RWPE2 (cell line): ENCODE measurements at regions not wholly inside any gene's neighbourhood (a gene's known extent, or its start where the extent isn't known, plus 50 kb on each side); places are given as distances from the start of the nearest gene placed in this dataset.

Experiments used
- ATAC-seq: fragments of 200-7000 bp; cut with Tn5 transposase; 3 replicates; pipeline ENCODE4 v1.9.1; 2021; ENCODE audit warnings: low read depth
- DNase-seq: peaks from one replicate; pipeline ENCODE4 v3.0.0-alpha.2; 2020; ENCODE audit warnings: low spot score
- H3K27ac ChIP-seq: fragments of 450-650 bp; 2 replicates; pipeline ENCODE4 v1.5.1; 2017; ENCODE audit warnings: mild to moderate bottlenecking; ENCODE audit not compliant: poor library complexity, severe bottlenecking
- H3K27me3 ChIP-seq: fragments of 250-450 bp; sonication (Bioruptor Pico); 2 replicates; pipeline ENCODE4 v1.5.1; 2021; ENCODE audit warnings: mild to moderate bottlenecking, moderate library complexity; ENCODE audit not compliant: insufficient read depth, poor library complexity, severe bottlenecking
- H3K36me3 ChIP-seq: fragments of 250-450 bp; sonication (Bioruptor Pico); 2 replicates; pipeline ENCODE4 v1.5.1; 2020; ENCODE audit warnings: low read depth, mild to moderate bottlenecking, moderate library complexity
- H3K4me1 ChIP-seq: fragments of 250-450 bp; sonication (Bioruptor Pico); 2 replicates; pipeline ENCODE4 v1.5.1; 2021; ENCODE audit warnings: mild to moderate bottlenecking, moderate library complexity; ENCODE audit not compliant: insufficient read depth, poor library complexity, severe bottlenecking
- H3K4me3 ChIP-seq: fragments of 250-450 bp; sonication (Bioruptor Pico); 2 replicates; pipeline ENCODE4 v1.5.1; 2021; ENCODE audit warnings: mild to moderate bottlenecking, moderate library complexity; ENCODE audit not compliant: severe bottlenecking
- H3K9me3 ChIP-seq: fragments of 250-450 bp; sonication (Bioruptor Pico); 2 replicates; pipeline ENCODE4 v1.5.1; 2021; ENCODE audit warnings: mild to moderate bottlenecking, moderate library complexity; ENCODE audit not compliant: severe bottlenecking
- CTCF ChIP-seq: fragments of 450-650 bp; IDR thresholded peaks from one replicate; pipeline ENCODE4 v1.5.1; 2017; ENCODE audit warnings: mild to moderate bottlenecking, moderate library complexity; ENCODE audit not compliant: poor library complexity, severe bottlenecking

DNA sequence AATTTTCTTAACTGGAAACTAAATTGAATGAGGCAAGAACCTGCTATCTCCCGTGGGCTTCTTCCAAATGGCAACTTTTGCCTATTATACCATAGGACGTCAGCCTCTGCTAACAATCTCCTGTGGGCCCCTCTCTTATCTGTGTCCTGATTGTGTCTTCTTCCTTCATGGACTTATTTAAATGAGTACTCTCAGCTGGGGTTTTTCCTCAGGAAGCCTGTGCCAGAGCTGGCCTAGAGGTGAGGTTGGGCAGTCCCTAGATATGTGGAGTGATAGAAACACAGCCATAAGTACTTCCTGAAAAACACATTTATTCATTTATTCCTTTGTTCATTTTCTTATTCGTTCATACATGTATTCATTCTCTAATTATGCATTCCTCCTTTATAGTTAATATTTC lies 712.5 kb upstream of the SLIT2 start:
- Histone ChIP-seq H3K27me3 (no peaks in the 10 kb centered on the region), H3K4me3 (no peak overlapping the region), H3K36me3 (no peaks in the 10 kb centered on the region), H3K4me1 (no peaks in the 10 kb centered on the region), H3K9me3 (no peaks in the 10 kb centered on the region), H3K27ac (no peak overlapping the region)
- ATAC-seq (no peak), DNase-seq (no peak)
- TF ChIP-seq CTCF, result no peak

GRCh38 chr4:19534159-19534558 lies 717.5 kb upstream of the SLIT2 start:
- Histone ChIP-seq H3K4me3 (no peak overlapping the region), H3K27ac (no peak overlapping the region), H3K27me3 (no peaks in the 10 kb centered on the region), H3K9me3 (peaks cover 2% of the 10 kb centered on the region), H3K36me3 (no peaks in the 10 kb centered on the region), H3K4me1 (no peaks in the 10 kb centered on the region)
- ATAC-seq (no peak), DNase-seq (no peak)
- TF ChIP-seq CTCF, result no peak

GRCh38 chr4:19531906-19532848 lies 719.5 kb upstream of the SLIT2 start:
- no peaks in the 10 kb centered on the region for H3K4me1 ChIP-seq
- H3K27ac ChIP-seq, result no peak overlapping the region
- H3K4me3 ChIP-seq, result no peak overlapping the region
- peaks cover 2% of the 10 kb centered on the region for H3K9me3 ChIP-seq
- H3K27me3 ChIP-seq, result no peaks in the 10 kb centered on the region
- no peak for ATAC-seq
- no peak for TF ChIP-seq CTCF
- no peak for DNase-seq
- H3K36me3 ChIP-seq, result no peaks in the 10 kb centered on the region

DNA sequence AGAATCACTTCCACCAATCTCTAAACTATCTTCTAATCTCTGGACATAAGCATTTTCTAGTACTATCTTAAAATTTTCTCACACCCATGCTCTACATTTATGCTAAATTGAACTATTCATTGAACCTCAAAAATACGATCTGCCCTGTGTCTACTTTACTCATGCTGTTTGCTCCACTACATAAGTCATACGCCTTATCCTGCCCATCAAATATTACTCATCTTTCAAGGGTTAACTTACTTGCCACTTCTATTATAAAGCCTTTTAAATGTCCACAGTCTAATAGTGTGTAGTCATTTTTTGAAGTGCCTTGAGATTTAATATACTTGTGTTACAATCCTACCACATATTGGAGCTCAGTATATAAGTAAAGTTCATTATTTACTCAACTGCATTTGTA lies 727.7 kb upstream of the SLIT2 start:
- no peak for ATAC-seq
- no peak for DNase-seq
- no peak for TF ChIP-seq CTCF

GRCh38 chr4:19522966-19523365 lies 728.7 kb upstream of the SLIT2 start:
- no peaks in the 10 kb centered on the region for H3K27me3 ChIP-seq
- ATAC-seq (no peak), DNase-seq (no peak)
- H3K4me1 ChIP-seq, result no peaks in the 10 kb centered on the region
- no peak for TF ChIP-seq CTCF
- no peaks in the 10 kb centered on the region for H3K9me3 ChIP-seq
- no peak overlapping the region for H3K4me3 ChIP-seq
- H3K36me3 ChIP-seq, result no peaks in the 10 kb centered on the region
- no peak overlapping the region for H3K27ac ChIP-seq

More for the DNA sequence above, 727.7 kb upstream of the SLIT2 start:
- no peak overlapping the region for H3K27ac ChIP-seq
- no peaks in the 10 kb centered on the region for H3K4me1 ChIP-seq
- H3K36me3 ChIP-seq, result no peaks in the 10 kb centered on the region
- H3K4me3 ChIP-seq, result no peak overlapping the region
- H3K9me3 ChIP-seq, result no peaks in the 10 kb centered on the region
- no peaks in the 10 kb centered on the region for H3K27me3 ChIP-seq
